HAP-1 (cell line): ENCODE measurements at regions not wholly inside any gene's neighbourhood (a gene's known extent, or its start where the extent isn't known, plus 50 kb on each side); places are given as distances from the start of the nearest gene placed in this dataset.

Source experiments
- DNase-seq, 2 experiments: peaks; one replicate each; pipeline ENCODE4 v3.0.0-alpha.2; 2016 to 2020; ENCODE audit warnings: low spot score in 2 of 2
- H3K27me3 ChIP-seq: fragments of 250-450 bp; sonication (Bioruptor Pico); 2 replicates; pipeline ENCODE4 v1.5.1; 2020; ENCODE audit warnings: low read depth, mild to moderate bottlenecking, moderate library complexity
- H3K36me3 ChIP-seq: fragments of 250-450 bp; sonication (Bioruptor Pico); replicated peaks from 2 replicates; pipeline ENCODE4 v1.5.1; 2020; ENCODE audit warnings: mild to moderate bottlenecking
- H3K4me1 ChIP-seq: fragments of 250-450 bp; sonication (Bioruptor Pico); 2 replicates; pipeline ENCODE4 v1.5.1; 2020; ENCODE audit warnings: mild to moderate bottlenecking
- H3K4me3 ChIP-seq: fragments of 250-450 bp; sonication (Bioruptor Pico); 2 replicates; pipeline ENCODE4 v1.5.1; 2020; ENCODE audit warnings: mild to moderate bottlenecking, moderate library complexity
- H3K9me3 ChIP-seq: fragments of 250-450 bp; sonication (Bioruptor Pico); 2 replicates; pipeline ENCODE4 v1.5.1; 2020; ENCODE audit warnings: mild to moderate bottlenecking, moderate library complexity
- in situ Hi-C: fragments of 300-500 bp; cut with MboI; formaldehyde crosslinking; loops from 3 replicates; pipeline ENCODE4 v1.14.3; 2020; ENCODE audit warnings: low sequenced_read_pairs, inconsistent platforms, mixed read lengths

DNA sequence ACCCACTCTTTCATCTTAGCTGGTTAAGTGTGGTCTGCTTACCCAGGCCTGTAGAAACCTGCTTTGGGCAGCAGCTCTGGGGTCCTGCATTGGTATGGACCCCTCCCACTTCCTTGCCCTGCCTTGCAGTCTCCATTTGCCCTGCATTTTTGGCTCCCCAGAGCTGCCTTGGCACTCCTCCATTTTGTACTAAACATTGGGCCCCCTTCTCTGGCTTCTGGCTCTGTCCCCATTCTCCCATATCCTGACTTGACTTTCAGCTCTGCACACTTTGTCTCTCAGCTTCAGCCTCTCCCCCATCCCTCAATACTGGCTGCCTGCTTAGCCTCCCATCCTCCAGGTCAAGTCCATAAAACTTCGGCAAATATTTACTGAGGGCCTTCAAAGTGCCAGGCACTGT lies 145.5 kb upstream of the PELI1 start:
- in situ Hi-C loops, result no loop called here
- no peak for DNase-seq
- H3K27me3 ChIP-seq, result peaks cover 4% of the 10 kb centered on the region; the same call in 1 of the 2 replicates
- H3K4me1 ChIP-seq, result peaks cover 7% of the 10 kb centered on the region
- H3K4me3 ChIP-seq, result no peak overlapping the region
- H3K36me3 ChIP-seq, result no peaks in the 10 kb centered on the region
- no peaks in the 10 kb centered on the region for H3K9me3 ChIP-seq

DNA sequence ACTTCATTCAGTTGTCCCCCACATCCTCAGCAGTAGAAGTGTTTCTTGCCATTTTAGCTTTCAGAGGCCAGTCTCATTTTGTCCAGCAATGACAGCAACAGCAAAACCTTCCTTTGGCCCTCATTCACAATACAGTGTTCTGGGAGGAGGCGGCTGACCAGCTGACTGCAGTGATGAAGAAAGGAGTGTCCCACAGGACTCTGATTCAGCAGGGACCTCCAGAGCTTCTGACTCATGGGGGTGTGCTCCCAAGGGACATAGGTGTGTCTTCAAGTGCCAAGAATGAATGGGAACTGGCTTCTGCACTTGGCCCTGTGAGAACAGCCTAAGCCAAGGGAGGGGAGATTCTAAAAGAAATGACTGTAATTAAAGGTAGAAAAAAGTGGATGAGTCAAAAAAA lies 147.0 kb upstream of the PELI1 start:
- Histone ChIP-seq H3K9me3 (no peaks in the 10 kb centered on the region), H3K4me1 (peaks cover 7% of the 10 kb centered on the region), H3K36me3 (no peaks in the 10 kb centered on the region), H3K4me3 (no peak overlapping the region), H3K27me3 (peaks cover 6% of the 10 kb centered on the region; the same call in 1 of the 2 replicates)
- no peak for DNase-seq
- in situ Hi-C loops, result no loop called here

DNA sequence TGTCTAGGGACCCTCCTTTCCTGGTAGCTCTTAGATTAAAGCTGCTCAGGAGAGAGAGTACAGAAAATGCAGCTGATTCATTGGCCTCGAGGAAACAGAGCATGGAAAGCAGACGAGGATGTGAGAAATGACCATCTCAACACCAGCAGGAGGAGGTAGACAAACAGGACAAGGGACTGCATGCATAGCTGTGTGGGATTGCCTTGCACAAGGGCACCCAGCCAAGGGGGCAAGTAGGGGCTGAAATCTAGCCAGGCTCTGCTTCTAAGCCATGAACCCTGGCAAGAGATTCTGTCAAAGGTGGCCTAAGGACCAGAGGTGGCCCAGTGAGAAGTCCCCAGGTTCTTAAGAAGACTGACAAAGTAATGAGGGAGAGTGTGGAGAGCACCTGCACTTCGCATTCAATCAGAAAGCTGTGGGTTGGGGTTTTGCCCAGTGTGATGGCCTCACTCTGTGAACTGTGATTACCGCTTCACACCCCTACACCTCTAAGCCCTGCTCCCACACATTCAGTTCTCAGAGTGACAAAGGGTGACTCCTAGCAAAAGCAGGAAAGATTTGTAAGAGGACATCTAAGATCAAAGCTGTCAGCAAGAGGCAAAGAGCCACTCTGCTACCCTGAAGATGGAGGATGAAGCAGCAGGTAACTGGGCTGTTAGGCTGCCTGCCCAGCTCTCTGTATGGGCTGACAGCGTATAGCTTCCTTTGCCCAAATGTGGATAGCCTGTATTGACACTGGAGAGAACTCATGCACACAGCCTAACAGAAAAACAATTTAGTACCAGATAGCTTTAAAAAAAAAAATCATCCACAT lies 151.3 kb upstream of the PELI1 start:
- in situ Hi-C loops, result no loop called here
- Histone ChIP-seq H3K9me3 (no peaks in the 10 kb centered on the region), H3K4me1 (no peaks in the 10 kb centered on the region), H3K27me3 (peaks cover 22% of the 10 kb centered on the region), H3K36me3 (no peaks in the 10 kb centered on the region), H3K4me3 (no peak overlapping the region)
- DNase-seq, result no peak

DNA sequence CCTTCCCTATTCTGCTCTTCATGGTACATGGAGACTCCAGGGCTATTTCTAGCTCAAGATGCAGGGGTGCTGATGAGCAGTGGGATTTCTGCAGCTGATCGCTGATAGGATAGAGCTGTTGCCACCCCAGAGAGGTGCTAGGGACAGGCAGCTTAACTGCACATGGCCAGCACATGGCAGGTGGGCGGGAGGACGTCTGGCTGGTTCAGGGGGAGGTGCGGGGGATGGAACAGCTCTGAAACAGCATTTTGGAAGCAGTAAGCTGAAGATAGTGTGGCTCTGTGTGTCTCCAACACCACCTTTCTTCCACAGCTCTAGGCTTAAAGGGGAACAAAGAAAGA lies 151.9 kb upstream of the PELI1 start:
- H3K36me3 ChIP-seq, result no peaks in the 10 kb centered on the region
- H3K4me1 ChIP-seq, result no peaks in the 10 kb centered on the region
- H3K27me3 ChIP-seq, result peaks cover 22% of the 10 kb centered on the region
- in situ Hi-C loops, result no loop called here
- no peak for DNase-seq
- H3K9me3 ChIP-seq, result no peaks in the 10 kb centered on the region
- no peak overlapping the region for H3K4me3 ChIP-seq

DNA sequence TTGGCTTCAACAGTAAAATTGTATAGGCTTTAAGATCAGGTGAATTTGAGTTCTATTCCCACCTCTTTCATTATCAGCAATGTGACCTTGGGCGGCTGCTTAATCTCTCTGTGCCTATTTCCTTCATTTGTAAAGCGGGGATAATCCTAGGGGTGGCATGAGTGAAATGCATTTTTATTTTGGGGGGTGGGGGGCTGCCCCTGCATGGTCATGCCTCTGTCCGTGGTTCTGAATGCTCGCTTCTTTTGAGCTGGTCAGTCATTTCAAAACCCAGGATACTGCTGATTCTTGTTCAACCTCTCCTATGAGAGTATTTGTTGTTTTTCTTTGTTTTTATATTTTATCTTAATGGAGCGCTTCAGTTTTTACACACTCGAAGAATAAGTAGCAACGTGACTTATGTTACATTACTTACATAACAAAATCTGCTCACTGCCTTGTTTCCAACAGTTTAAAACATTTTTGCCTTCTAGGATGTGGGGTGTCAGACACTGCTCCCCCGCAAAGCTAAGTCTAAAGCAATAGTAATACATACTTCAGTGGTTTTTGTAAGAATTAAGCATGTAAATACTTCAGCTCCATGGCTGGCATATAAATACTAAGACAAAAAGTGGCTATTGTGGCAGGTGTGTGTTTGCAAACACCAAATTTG lies 152.6 kb upstream of the PELI1 start:
- Histone ChIP-seq H3K27me3 (peaks cover 22% of the 10 kb centered on the region), H3K4me3 (no peak overlapping the region), H3K36me3 (no peaks in the 10 kb centered on the region), H3K9me3 (no peaks in the 10 kb centered on the region), H3K4me1 (no peaks in the 10 kb centered on the region)
- peak in 1 of 2 experiments; percentile 26 for DNase-seq
- in situ Hi-C loops, result no loop called here

DNA sequence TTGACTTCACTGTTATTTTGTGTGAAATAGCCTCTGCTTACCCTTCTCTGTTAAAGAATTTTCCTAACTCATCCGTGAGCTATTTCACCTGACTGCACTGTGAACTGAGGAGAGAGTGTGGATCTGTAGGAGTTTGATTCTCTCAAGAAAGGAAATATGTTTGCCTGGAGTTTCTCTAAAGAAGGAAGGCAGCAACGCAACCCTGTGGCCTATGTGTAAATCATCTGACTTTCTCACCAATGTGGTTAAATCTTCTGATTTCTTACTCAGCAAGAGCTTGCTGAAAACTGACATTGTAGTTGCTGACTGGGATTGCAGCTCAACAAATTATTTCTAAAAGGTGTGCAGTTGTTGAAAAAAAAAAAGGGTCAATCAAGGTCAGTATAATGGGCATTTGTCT lies 153.9 kb upstream of the PELI1 start:
- no peaks in the 10 kb centered on the region for H3K36me3 ChIP-seq
- H3K4me1 ChIP-seq, result no peaks in the 10 kb centered on the region
- H3K27me3 ChIP-seq, result peaks cover 22% of the 10 kb centered on the region
- H3K9me3 ChIP-seq, result no peaks in the 10 kb centered on the region
- DNase-seq, result no peak
- H3K4me3 ChIP-seq, result no peak overlapping the region
- in situ Hi-C loops, result no loop called here

DNA sequence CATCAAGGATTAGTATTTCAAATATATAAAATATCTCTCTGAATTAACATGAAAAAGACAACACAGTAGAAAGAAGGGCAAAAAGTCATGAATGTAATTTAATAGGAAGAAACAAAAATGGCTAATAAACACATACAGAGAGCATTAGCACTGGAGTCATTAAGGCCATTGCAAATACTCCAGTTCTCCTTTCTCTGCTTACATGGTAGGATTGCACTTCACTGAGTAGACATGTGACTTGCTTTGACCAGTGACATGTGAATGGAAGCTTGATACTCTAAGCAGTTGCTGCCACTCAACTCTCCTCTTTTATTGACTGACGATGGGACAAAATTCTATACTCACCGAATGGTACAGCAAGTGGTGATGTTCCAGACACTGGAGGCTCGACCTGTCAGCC lies 153.9 kb upstream of the LGALSL start:
- Histone ChIP-seq H3K4me3 (no peak overlapping the region), H3K36me3 (no peaks in the 10 kb centered on the region), H3K9me3 (no peaks in the 10 kb centered on the region), H3K4me1 (no peaks in the 10 kb centered on the region), H3K27me3 (peaks cover 17% of the 10 kb centered on the region)
- no peak for DNase-seq
- in situ Hi-C loops, result no loop called here

DNA sequence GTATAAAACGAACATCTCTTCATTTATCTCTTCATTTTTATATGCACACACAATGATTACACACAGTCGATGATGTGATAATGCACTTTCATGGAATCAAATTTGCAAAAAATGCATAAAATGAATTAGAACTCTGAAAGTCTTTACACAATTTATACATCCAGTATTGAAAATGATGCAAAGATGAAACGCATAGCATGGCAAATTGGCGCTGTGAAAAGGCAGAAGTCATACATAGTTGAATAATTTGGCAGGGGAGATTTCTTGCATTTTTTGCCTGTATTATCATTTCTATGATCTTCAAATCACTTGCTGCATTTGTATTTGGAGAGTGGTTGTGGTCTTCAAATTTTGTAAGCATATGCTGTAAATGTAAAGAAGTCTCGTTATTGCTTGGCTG lies 150.7 kb upstream of the LGALSL start:
- DNase-seq, result no peak
- H3K4me1 ChIP-seq, result no peaks in the 10 kb centered on the region
- H3K9me3 ChIP-seq, result no peaks in the 10 kb centered on the region; the same call in 1 of the 2 replicates
- peaks cover 11% of the 10 kb centered on the region for H3K27me3 ChIP-seq
- H3K36me3 ChIP-seq, result no peaks in the 10 kb centered on the region
- in situ Hi-C loops, result no loop called here
- no peak overlapping the region for H3K4me3 ChIP-seq

DNA sequence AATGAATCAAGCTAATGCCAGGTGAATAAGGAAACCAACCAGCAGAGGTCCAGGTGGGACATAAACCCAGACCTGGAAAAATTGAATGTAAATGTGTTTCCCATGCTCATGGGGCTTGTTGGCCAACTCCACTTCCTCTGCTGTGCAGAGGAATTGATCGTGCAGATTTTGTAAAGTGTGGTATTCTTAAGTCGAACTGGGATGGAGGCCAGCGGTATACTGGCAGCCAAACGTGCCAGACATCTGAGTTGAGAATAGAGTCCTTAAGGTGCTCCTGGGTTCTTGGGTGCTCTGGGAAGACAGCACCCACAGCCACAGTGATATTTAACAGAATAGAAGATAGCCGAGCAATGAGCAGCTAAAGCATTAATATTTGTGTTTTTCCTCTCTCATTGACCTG lies 146.5 kb upstream of the LGALSL start:
- H3K4me3 ChIP-seq, result no peak overlapping the region
- H3K27me3 ChIP-seq, result no peaks in the 10 kb centered on the region
- no peaks in the 10 kb centered on the region for H3K36me3 ChIP-seq
- peaks cover 3% of the 10 kb centered on the region; the same call in 1 of the 2 replicates for H3K4me1 ChIP-seq
- in situ Hi-C loops, result no loop called here
- DNase-seq, result no peak
- H3K9me3 ChIP-seq, result no peaks in the 10 kb centered on the region; the same call in 1 of the 2 replicates

DNA sequence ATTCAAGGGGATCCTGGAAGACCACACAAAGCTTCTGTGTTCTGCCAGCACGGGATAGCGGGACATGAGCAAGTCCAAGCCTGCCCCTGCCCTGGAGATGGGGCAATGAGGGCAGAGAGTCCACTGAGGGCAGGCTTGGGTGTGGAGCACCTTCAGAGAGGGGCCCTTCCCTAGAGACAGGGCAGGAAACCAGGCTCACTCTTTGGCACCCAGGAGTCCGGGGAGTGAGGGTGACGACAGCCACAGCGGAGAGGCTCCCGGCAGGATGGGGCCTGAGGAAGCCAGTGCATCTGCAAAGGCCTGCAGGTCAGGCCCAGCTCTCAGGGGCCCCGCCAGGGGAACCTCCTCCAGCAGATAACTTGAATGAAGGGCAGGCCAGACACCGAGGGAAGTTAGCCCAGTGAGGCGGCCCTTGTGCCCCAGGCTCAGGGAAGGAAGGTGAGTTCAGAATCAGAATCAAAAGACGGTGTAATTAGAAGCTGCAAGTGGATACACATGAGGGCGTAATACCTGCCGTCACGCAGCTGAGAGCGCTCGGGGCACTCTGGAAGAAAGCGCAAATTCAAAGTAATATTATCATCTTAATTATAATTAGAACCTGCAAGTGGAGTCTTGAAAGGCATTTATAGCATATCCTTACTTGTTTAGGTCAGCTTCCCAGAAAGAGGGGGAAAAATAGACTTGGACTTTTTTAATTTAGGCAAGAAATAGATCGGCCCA lies 142.6 kb upstream of the LGALSL start:
- H3K9me3 ChIP-seq, result no peaks in the 10 kb centered on the region; the same call in 1 of the 2 replicates
- H3K4me1 ChIP-seq, result peaks cover 3% of the 10 kb centered on the region; the same call in 1 of the 2 replicates
- DNase-seq, result no peak
- no peaks in the 10 kb centered on the region for H3K36me3 ChIP-seq
- H3K27me3 ChIP-seq, result no peaks in the 10 kb centered on the region
- no peak overlapping the region for H3K4me3 ChIP-seq
- in situ Hi-C loops, result no loop called here

DNA sequence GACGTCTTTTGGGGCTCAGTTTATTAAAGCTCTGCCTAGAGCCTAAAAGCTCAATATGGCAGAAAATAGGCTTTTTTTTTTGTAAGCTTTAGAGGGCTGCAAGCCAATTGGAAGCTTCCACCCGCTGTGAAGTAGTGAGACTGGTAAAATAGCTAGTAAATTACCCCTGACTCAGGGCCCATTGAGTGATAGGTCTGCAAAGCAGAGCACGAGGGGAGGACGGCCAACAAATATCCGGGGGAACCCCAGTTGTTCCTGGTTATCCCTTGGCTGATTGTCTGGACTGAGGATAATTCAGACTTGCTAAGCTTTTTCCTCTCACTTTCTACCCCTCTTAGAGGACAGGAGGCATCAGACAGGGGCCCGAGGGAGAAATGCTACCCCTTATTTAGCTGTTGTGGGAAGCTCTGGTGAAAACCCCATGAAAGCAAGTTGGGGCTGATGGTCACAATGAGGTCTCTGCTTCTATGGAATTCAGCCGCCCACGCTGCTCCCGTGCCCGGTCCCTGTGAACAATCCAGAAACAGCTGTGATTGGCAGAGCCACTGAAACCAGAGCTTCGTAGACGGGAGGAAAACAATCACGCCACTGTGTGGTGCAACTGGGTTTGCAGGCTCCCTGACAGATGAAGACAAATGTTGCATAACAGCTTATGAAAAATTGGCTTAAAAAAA lies 141.9 kb upstream of the LGALSL start:
- Histone ChIP-seq H3K27me3 (no peaks in the 10 kb centered on the region), H3K9me3 (no peaks in the 10 kb centered on the region; the same call in 1 of the 2 replicates), H3K4me1 (peaks cover 3% of the 10 kb centered on the region; the same call in 1 of the 2 replicates), H3K4me3 (no peak overlapping the region), H3K36me3 (no peaks in the 10 kb centered on the region)
- in situ Hi-C loops, result no loop called here
- DNase-seq, result peak; percentile 33 to 69

DNA sequence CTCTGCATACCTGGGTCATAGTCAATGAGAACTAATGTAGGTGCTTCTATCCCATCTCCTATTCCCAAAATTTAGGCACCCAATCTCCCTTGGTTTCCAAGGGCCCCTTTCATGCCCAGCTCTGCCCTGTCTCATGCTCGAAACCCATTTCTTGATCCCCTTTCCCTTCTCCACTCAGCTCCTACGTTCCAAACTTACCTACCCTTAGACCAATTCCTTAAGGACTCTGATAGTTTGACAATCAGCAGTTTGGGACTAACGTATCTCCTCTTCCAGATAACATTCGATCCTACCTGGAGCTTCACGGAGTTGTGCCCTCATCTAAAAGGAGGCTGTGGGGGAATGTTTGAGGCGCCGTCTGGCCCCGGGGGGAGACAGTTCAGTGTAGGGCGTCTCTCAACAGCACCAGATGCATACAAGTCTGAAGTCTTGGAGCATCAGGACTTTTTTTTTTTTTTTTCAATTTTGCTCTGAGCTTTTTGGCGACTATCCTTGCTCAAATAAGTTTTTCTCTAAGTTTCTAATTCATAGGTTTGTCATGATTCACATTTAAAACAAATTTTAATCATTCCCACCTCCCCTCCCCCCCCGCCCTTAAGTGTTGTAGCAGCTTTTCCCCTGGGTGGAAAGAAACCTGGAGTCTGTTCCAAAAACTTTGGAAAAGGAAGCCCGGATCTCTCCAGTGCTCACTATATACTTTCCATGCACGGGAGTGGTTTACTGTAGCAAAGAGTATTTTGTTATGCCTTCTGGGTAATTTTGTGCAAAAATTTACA lies 141.2 kb upstream of the LGALSL start:
- Histone ChIP-seq H3K36me3 (no peaks in the 10 kb centered on the region), H3K27me3 (no peaks in the 10 kb centered on the region), H3K4me3 (no peak overlapping the region), H3K4me1 (peaks cover 3% of the 10 kb centered on the region; the same call in 1 of the 2 replicates), H3K9me3 (no peaks in the 10 kb centered on the region; the same call in 1 of the 2 replicates)
- in situ Hi-C loops, result no loop called here
- DNase-seq, result no peak

DNA sequence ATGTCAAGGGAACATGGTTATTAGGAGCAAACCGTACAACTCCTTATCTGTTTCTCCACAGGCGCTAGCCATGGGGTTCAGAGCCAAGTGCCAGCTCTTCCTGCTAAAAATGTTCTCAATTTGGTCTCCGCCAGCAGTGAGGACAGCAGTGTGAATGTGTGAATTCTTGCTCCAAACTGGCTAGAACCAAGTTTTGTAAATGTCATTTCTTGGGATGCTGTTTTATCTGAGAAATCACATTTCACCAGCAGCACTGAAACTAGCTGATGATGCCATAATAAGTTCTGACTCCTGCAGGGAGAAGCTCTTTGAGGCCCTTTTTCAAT lies 140.6 kb upstream of the LGALSL start:
- DNase-seq, result no peak
- Histone ChIP-seq H3K4me3 (no peak overlapping the region), H3K9me3 (no peaks in the 10 kb centered on the region), H3K27me3 (no peaks in the 10 kb centered on the region), H3K36me3 (no peaks in the 10 kb centered on the region), H3K4me1 (peaks cover 3% of the 10 kb centered on the region; the same call in 1 of the 2 replicates)
- in situ Hi-C loops, result no loop called here
